Upper lobe of left lung (tissue), 6 donors: ENCODE measurements at regions not wholly inside any gene's neighbourhood (a gene's known extent, or its start where the extent isn't known, plus 50 kb on each side); places are given as distances from the start of the nearest gene placed in this dataset.

ENCODE experiments used
- ATAC-seq, 2 donors: fragments of 200-7000 bp; cut with Tn5 transposase; one replicate each; pipeline ENCODE4 v1.9.1; 2022; ENCODE audit warnings: mild to moderate bottlenecking in 2 of 2, moderate library complexity in 2 of 2; ENCODE audit not compliant: low FRiP score in 2 of 2
- DNase-seq, 2 donors: peaks; one replicate each; pipeline ENCODE4 v3.0.0-alpha.2; 2019 to 2020
- H3K27ac ChIP-seq, 4 donors: fragments of 200-600 bp; sonication (generic); one replicate each; pipeline ENCODE4 v1.5.1; 2016 to 2019
- H3K27me3 ChIP-seq, 4 donors: fragments of 200-600 bp; sonication (generic); one replicate each; pipeline ENCODE4 v1.5.1; 2017 to 2019
- H3K36me3 ChIP-seq, 4 donors: fragments of 200-600 bp; sonication (generic); one replicate each; pipeline ENCODE4 v1.5.1; 2016 to 2019
- H3K4me1 ChIP-seq, 4 donors: fragments of 200-600 bp; sonication (generic); one replicate each; pipeline ENCODE4 v1.5.1; 2018 to 2019
- H3K4me3 ChIP-seq, 4 donors: fragments of 200-600 bp; sonication (generic); one replicate each; pipeline ENCODE4 v1.5.1; 2017 to 2019; ENCODE audit warnings: mild to moderate bottlenecking in 2 of 4, moderate library complexity in 1 of 4
- H3K9me3 ChIP-seq, 4 donors: fragments of 200-600 bp; sonication (generic); one replicate each; pipeline ENCODE4 v1.5.1; 2018 to 2019
- CTCF ChIP-seq, 6 experiments: fragments of 450-650 bp in 4 of 6; fragments of 200-600 bp in 2 of 6; sonication (generic) in 2 of 6; IDR thresholded peaks; one replicate each; pipeline ENCODE4 v1.5.1; 2016 to 2019; ENCODE audit warnings: antibody characterized with exemption in 6 of 6
- EP300 ChIP-seq, 4 donors: sonication (generic); formaldehyde crosslinking; IDR thresholded peaks; one replicate each; pipeline ENCODE4 v1.5.1; 2017; ENCODE audit warnings: antibody characterized with exemption in 4 of 4, control low read depth in 2 of 4
- POLR2A ChIP-seq, 4 donors: fragments of 450-650 bp; IDR thresholded peaks; one replicate each; pipeline ENCODE4 v1.5.1; 2016 to 2017; ENCODE audit warnings: antibody characterized with exemption in 4 of 4, mild to moderate bottlenecking in 2 of 4
- POLR2AphosphoS5 ChIP-seq, 2 donors: sonication (generic); formaldehyde crosslinking; IDR thresholded peaks; one replicate each; pipeline ENCODE4 v1.5.1; 2017; ENCODE audit warnings: antibody characterized with exemption in 2 of 2
- WGBS, 2 donors: methylation state at CpG; one replicate each; pipeline ENCODE4 v1.1.5; 2017 to 2018; 5-methylcytosine and 5-hydroxymethylcytosine counted together
- donor health status: DM: no; HTN: no; CAD: no; lungs with moderate emphysema.
- donor health status: DM: no; HTN: yes; CAD: no; lungs with severe emphysema.

GRCh38 chr5:67674159-67674655, 477.6 kb upstream of the CD180 start:
- H3K4me1 ChIP-seq, result peaks cover 0 to 7% (median 2%) of the 10 kb centered on the region in 4 donors
- no peak for ATAC-seq
- no peaks in the 10 kb centered on the region for H3K9me3 ChIP-seq
- DNase-seq, result no peak
- no peak overlapping the region for H3K27ac ChIP-seq
- no peak for TF ChIP-seq EP300 (IDR thresholded peaks at IDR 0.05)
- TF ChIP-seq CTCF (IDR thresholded peaks at IDR 0.05), result no peak
- no peak for TF ChIP-seq POLR2A (IDR thresholded peaks at IDR 0.05)
- no peaks in the 10 kb centered on the region for H3K36me3 ChIP-seq
- H3K27me3 ChIP-seq, result no peaks in the 10 kb centered on the region
- no peak overlapping the region for H3K4me3 ChIP-seq

- no peak for TF ChIP-seq POLR2A (IDR thresholded peaks at IDR 0.05)
- TF ChIP-seq CTCF (IDR thresholded peaks at IDR 0.05), result no peak
- TF ChIP-seq EP300 (IDR thresholded peaks at IDR 0.05), result no peak
- TF ChIP-seq POLR2AphosphoS5 (IDR thresholded peaks at IDR 0.05), result no peak
- peak overlapping the region in 1 of 4 donors; percentile 48 for H3K27ac ChIP-seq
- no peak for ATAC-seq
These were observed 477.0 kb upstream of the CD180 start for GRCh38 chr5:67673618-67674017.

GRCh38 chr5:67673180-67673579, 476.6 kb upstream of the CD180 start:
- Histone ChIP-seq H3K27ac (peak overlapping the region in 1 of 4 donors; percentile 48), H3K36me3 (no peaks in the 10 kb centered on the region), H3K4me1 (peaks cover 0 to 7% (median 2%) of the 10 kb centered on the region in 4 donors), H3K9me3 (no peaks in the 10 kb centered on the region), H3K27me3 (no peaks in the 10 kb centered on the region), H3K4me3 (no peak overlapping the region)
- no peak for DNase-seq
- 87 to 92% methylated on average over 3 of the region's 3 CpGs for WGBS, 2 donors
- ATAC-seq, result no peak
- TF ChIP-seq POLR2A (IDR thresholded peaks at IDR 0.05) (no peak), EP300 (IDR thresholded peaks at IDR 0.05) (no peak), POLR2AphosphoS5 (IDR thresholded peaks at IDR 0.05) (no peak), CTCF (IDR thresholded peaks at IDR 0.05) (no peak)

More at GRCh38 chr5:67673618-67674017, 477.0 kb upstream of the CD180 start:
- Histone ChIP-seq H3K4me3 (no peak overlapping the region), H3K27me3 (no peaks in the 10 kb centered on the region), H3K9me3 (no peaks in the 10 kb centered on the region), H3K36me3 (no peaks in the 10 kb centered on the region), H3K4me1 (peaks cover 0 to 7% (median 2%) of the 10 kb centered on the region in 4 donors)
- DNase-seq, result no peak

GRCh38 chr5:67672636-67673035, 476.0 kb upstream of the CD180 start:
- ATAC-seq (no peak), DNase-seq (no peak)
- H3K27ac ChIP-seq, result peak overlapping the region in 1 of 4 donors; percentile 5
- no peaks in the 10 kb centered on the region for H3K36me3 ChIP-seq
- no peak overlapping the region for H3K4me3 ChIP-seq
- no peak for TF ChIP-seq POLR2AphosphoS5 (IDR thresholded peaks at IDR 0.05)
- no peak for TF ChIP-seq CTCF (IDR thresholded peaks at IDR 0.05)
- no peak for TF ChIP-seq POLR2A (IDR thresholded peaks at IDR 0.05)
- no peak for TF ChIP-seq EP300 (IDR thresholded peaks at IDR 0.05)
- H3K27me3 ChIP-seq, result no peaks in the 10 kb centered on the region
- 88 to 100% methylated on average over 1 of the region's 1 CpG for WGBS, 2 donors
- peaks cover 0 to 7% (median 2%) of the 10 kb centered on the region in 4 donors for H3K4me1 ChIP-seq
- no peaks in the 10 kb centered on the region for H3K9me3 ChIP-seq

- TF ChIP-seq POLR2A (IDR thresholded peaks at IDR 0.05), result no peak
- TF ChIP-seq POLR2AphosphoS5 (IDR thresholded peaks at IDR 0.05), result no peak
- TF ChIP-seq CTCF (IDR thresholded peaks at IDR 0.05), result no peak
- TF ChIP-seq EP300 (IDR thresholded peaks at IDR 0.05), result no peak
- ATAC-seq, result no peak
These were observed 473.3 kb upstream of the CD180 start for GRCh38 chr5:67669916-67670315.

More at GRCh38 chr5:67669916-67670315, 473.3 kb upstream of the CD180 start:
- 85 to 90% methylated on average over 2 of the region's 2 CpGs for WGBS, 2 donors
- H3K27ac ChIP-seq, result no peak overlapping the region
- H3K27me3 ChIP-seq, result no peaks in the 10 kb centered on the region
- H3K4me3 ChIP-seq, result no peak overlapping the region
- peaks cover 0 to 5% (median 0%) of the 10 kb centered on the region in 4 donors for H3K9me3 ChIP-seq
- no peaks in the 10 kb centered on the region for H3K36me3 ChIP-seq
- peaks cover 0 to 7% (median 2%) of the 10 kb centered on the region in 4 donors for H3K4me1 ChIP-seq
- DNase-seq, result no peak
